GM23338 (cell line): ENCODE measurements at regions not wholly inside any gene's neighbourhood (a gene's known extent, or its start where the extent isn't known, plus 50 kb on each side); places are given as distances from the start of the nearest gene placed in this dataset.

Experiments used
- ATAC-seq: fragments of 200-7000 bp; cut with Tn5 transposase; 3 replicates; pipeline ENCODE4 v1.9.1; 2020
- DNase-seq: peaks from one replicate; pipeline ENCODE4 v3.0.0-alpha.2; 2015; ENCODE audit warnings: low spot score
- H2AFZ ChIP-seq: fragments of 200-600 bp; sonication (generic); 2 replicates; pipeline ENCODE4 v1.8.0; 2016; ENCODE audit warnings: antibody characterized with exemption, mild to moderate bottlenecking, moderate library complexity
- H3F3A ChIP-seq: fragments of 200-600 bp; sonication (generic); replicated peaks from 2 replicates; pipeline ENCODE4 v1.8.0; 2017; ENCODE audit warnings: antibody characterized with exemption, mixed run types, low read depth
- H3K27ac ChIP-seq: fragments of 200-600 bp; sonication (generic); 2 replicates; pipeline ENCODE4 v1.6.1; 2016; ENCODE audit warnings: low read depth
- H3K27me3 ChIP-seq: fragments of 200-600 bp; sonication (generic); 2 replicates; pipeline ENCODE4 v1.8.0; 2016; ENCODE audit warnings: mild to moderate bottlenecking, mixed run types, moderate library complexity; ENCODE audit not compliant: insufficient read depth
- H3K36me3 ChIP-seq: fragments of 200-600 bp; sonication (generic); 2 replicates; pipeline ENCODE4 v1.8.0; 2016; ENCODE audit warnings: mild to moderate bottlenecking; ENCODE audit not compliant: insufficient read depth
- H3K4me1 ChIP-seq: fragments of 200-600 bp; sonication (generic); 2 replicates; pipeline ENCODE4 v1.8.0; 2016; ENCODE audit warnings: mild to moderate bottlenecking, moderate library complexity; ENCODE audit not compliant: insufficient read depth
- H3K4me2 ChIP-seq: fragments of 200-600 bp; sonication (generic); 2 replicates; pipeline ENCODE4 v1.7.1; 2017; ENCODE audit warnings: mixed run types
- H3K4me3 ChIP-seq: fragments of 200-600 bp; sonication (generic); 2 replicates; pipeline ENCODE4 v1.6.1; 2016; ENCODE audit warnings: mixed run types
- H3K79me2 ChIP-seq: fragments of 200-600 bp; sonication (generic); replicated peaks from 2 replicates; pipeline ENCODE4 v1.8.0; 2017; ENCODE audit warnings: mild to moderate bottlenecking; ENCODE audit not compliant: insufficient read depth
- H3K9me2 ChIP-seq: fragments of 200-600 bp; sonication (generic); 2 replicates; pipeline ENCODE4 v1.8.0; 2017; ENCODE audit not compliant: insufficient read depth
- H4K20me1 ChIP-seq: fragments of 200-600 bp; sonication (generic); replicated peaks from 2 replicates; pipeline ENCODE4 v1.8.0; 2017; ENCODE audit warnings: mild to moderate bottlenecking; ENCODE audit not compliant: insufficient read depth
- H3K27ac Mint-ChIP-seq: 2 replicates; pipeline ENCODE4 v1.8.0; 2020; ENCODE audit warnings: inconsistent platforms, mild to moderate bottlenecking, moderate library complexity, mixed read lengths
- H3K27me3 Mint-ChIP-seq: 3 replicates; pipeline ENCODE4 v1.8.0; 2022; ENCODE audit warnings: low read depth, mild to moderate bottlenecking, moderate library complexity, mixed read lengths, inconsistent platforms; ENCODE audit not compliant: insufficient read depth, poor library complexity
- H3K36me3 Mint-ChIP-seq: 3 replicates; pipeline ENCODE4 v1.8.0; 2021; ENCODE audit warnings: low read depth, mild to moderate bottlenecking, inconsistent platforms, moderate library complexity, mixed read lengths
- H3K4me1 Mint-ChIP-seq: 3 replicates; pipeline ENCODE4 v1.8.0; 2020; ENCODE audit warnings: mild to moderate bottlenecking, inconsistent platforms, mixed read lengths
- H3K4me3 Mint-ChIP-seq: 3 replicates; pipeline ENCODE4 v1.8.0; 2021; ENCODE audit warnings: moderate library complexity, mild to moderate bottlenecking, inconsistent platforms, mixed read lengths
- H3K9me3 Mint-ChIP-seq: 3 replicates; pipeline ENCODE4 v1.8.0; 2020; ENCODE audit warnings: moderate library complexity, mild to moderate bottlenecking, inconsistent platforms, mixed read lengths
- CREB1 ChIP-seq: fragments of 250-450 bp; sonication (Bioruptor Pico); IDR thresholded peaks from 2 replicates; pipeline ENCODE4 v1.5.0; 2020; ENCODE audit warnings: low read depth, mild to moderate bottlenecking, moderate library complexity
- ETS1 ChIP-seq: IDR thresholded peaks from 2 replicates; pipeline ENCODE4 v1.6.1; 2016; ENCODE audit warnings: antibody characterized with exemption
- NANOG ChIP-seq: IDR thresholded peaks from 2 replicates; pipeline ENCODE4 v1.6.1; 2016; ENCODE audit warnings: antibody characterized with exemption, borderline replicate concordance
- STAT1 ChIP-seq: IDR thresholded peaks from one replicate; pipeline ENCODE4 v1.6.1; 2016; ENCODE audit warnings: antibody characterized with exemption; ENCODE audit not compliant: unreplicated experiment
- ZNF114 ChIP-seq: fragments of 250-450 bp; sonication (Bioruptor Pico); IDR thresholded peaks from 2 replicates; pipeline ENCODE4 v1.5.0; 2020; ENCODE audit warnings: mild to moderate bottlenecking, moderate library complexity
- ZNF331 ChIP-seq: fragments of 250-450 bp; sonication (Bioruptor Pico); IDR thresholded peaks from 2 replicates; pipeline ENCODE4 v1.5.0; 2020; ENCODE audit warnings: low read depth, mild to moderate bottlenecking, moderate library complexity
- ZNF462 ChIP-seq: fragments of 250-450 bp; sonication (Bioruptor Pico); IDR thresholded peaks from 2 replicates; pipeline ENCODE4 v1.5.0; 2020; ENCODE audit warnings: mild to moderate bottlenecking, moderate library complexity
- TF ChIP-seq, protein P1 (sequence below), 2 experiments: fragments of 200-600 bp in 1 of 2; sonication (generic) in 1 of 2; conservative IDR thresholded peaks; 2 replicates each; pipeline versions ENCODE4 v1.5.1 to v1.6.1; 2016 to 2017; ENCODE audit warnings: antibody characterized with exemption in 2 of 2, low read depth in 2 of 2, mild to moderate bottlenecking in 2 of 2, moderate library complexity in 1 of 2

DNA sequence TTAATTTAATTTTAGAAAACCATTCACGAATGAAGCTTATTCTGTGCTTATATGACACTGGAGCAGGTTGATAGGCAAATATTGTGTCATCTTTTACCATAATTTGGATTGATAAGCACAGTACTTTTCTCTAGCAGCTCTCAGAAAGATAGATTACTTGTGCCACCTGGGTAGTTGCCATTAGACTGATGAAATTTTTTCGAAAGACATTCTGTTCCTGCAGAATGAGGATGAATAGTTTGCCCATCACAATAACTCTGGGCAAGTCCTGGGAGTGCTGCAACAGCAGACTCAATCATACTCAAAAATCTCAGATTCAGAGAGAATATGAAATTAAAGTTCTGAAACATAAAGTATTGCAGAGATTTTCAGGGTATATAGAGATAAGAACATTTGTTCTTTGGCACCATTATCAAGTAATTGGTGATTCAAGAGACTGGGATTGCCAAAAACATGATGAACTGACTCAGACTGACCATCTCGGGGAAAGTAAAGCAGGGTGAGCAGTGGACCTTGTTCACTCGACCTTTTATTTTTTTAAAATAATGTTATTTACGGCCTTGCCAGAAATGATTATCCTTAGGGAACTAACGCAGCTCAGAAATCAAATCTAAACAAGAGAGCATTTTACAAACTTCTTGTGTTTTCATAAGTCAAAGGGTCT lies 65.8 kb upstream of the PTCHD4 start (continued):
- TF ChIP-seq ZNF462 (CRISPR knock-in tag), result no peak
- no peak for TF ChIP-seq NANOG
- no peak for TF ChIP-seq STAT1
- no peak for TF ChIP-seq ZNF331 (CRISPR knock-in tag)
- TF ChIP-seq ETS1, result no peak
- no peak for TF ChIP-seq CREB1

DNA sequence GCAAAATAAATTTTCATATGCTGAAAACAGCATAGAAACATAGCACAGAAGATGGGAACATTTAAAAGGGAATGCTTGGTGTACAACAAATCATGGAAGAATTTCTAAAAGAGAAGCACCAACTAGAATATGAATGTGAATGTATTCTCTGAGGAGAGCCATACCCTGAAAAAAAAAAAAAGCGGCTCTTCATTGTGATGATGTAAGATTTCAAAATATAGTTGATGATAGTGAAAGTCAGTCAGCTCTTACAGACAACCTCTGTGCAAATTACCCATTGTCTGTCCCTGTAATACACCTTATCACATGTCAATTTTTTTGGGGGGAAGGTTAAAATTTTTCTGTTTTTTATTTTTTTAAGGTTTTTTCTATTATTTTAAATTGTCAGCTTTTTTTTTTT lies 58.6 kb upstream of the PTCHD4 start:
- Histone ChIP-seq H2AFZ (no peak overlapping the region), H3K9me2 (no peaks in the 10 kb centered on the region), H3K36me3 (no peaks in the 10 kb centered on the region), H3K4me3 (no peak overlapping the region), H3F3A (no peaks in the 10 kb centered on the region), H3K4me2 (no peak overlapping the region), H3K79me2 (no peaks in the 10 kb centered on the region), H3K27ac (no peak overlapping the region), H3K4me1 (no peaks in the 10 kb centered on the region), H3K27me3 (no peaks in the 10 kb centered on the region), H4K20me1 (no peaks in the 10 kb centered on the region)
- Mint-ChIP-seq H3K9me3 (no peaks in the 10 kb centered on the region), H3K36me3 (no peaks in the 10 kb centered on the region), H3K4me3 (no peak overlapping the region), H3K27me3 (no peaks in the 10 kb centered on the region), H3K4me1 (peaks cover 5% of the 10 kb centered on the region; the same call in 2 of the 3 replicates), H3K27ac (no peak overlapping the region)
- ATAC-seq (no peak), DNase-seq (no peak)
- no peak for TF ChIP-seq ZNF331 (CRISPR knock-in tag)
- no peak for TF ChIP-seq STAT1
- no peak for TF ChIP-seq ZNF114 (CRISPR knock-in tag)
- TF ChIP-seq, protein P1, sequence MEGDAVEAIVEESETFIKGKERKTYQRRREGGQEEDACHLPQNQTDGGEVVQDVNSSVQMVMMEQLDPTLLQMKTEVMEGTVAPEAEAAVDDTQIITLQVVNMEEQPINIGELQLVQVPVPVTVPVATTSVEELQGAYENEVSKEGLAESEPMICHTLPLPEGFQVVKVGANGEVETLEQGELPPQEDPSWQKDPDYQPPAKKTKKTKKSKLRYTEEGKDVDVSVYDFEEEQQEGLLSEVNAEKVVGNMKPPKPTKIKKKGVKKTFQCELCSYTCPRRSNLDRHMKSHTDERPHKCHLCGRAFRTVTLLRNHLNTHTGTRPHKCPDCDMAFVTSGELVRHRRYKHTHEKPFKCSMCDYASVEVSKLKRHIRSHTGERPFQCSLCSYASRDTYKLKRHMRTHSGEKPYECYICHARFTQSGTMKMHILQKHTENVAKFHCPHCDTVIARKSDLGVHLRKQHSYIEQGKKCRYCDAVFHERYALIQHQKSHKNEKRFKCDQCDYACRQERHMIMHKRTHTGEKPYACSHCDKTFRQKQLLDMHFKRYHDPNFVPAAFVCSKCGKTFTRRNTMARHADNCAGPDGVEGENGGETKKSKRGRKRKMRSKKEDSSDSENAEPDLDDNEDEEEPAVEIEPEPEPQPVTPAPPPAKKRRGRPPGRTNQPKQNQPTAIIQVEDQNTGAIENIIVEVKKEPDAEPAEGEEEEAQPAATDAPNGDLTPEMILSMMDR (conservative IDR thresholded peaks at IDR 0.05; ENCODE audit: low read depth in 2 of 2), result no peak
- no peak for TF ChIP-seq NANOG
